ENCODE measurements at regions not wholly inside any gene's neighbourhood (a gene's known extent, or its start where the extent isn't known, plus 50 kb on each side); places are given as distances from the start of the nearest gene placed in this dataset.

DNA sequence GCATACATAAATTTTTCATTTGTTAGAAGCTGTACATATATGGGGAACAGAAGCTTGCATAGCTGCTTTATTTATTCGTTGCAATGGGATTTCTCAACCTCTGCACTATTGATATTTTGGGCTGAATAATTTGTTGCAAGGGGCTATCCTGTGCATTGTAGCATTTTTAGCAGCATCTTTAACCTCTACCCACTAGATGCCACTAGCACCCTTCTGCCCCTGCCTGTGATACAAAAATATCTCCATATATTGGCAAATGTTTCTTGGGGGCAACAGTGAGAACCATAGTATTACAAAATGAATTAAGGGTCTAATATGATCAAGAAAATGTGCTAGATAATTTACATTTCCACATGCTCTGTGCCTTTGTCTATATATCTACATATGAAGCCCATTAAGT is 1401.0 kb downstream of the CDH11 start:
- TF ChIP-seq, protein P1, sequence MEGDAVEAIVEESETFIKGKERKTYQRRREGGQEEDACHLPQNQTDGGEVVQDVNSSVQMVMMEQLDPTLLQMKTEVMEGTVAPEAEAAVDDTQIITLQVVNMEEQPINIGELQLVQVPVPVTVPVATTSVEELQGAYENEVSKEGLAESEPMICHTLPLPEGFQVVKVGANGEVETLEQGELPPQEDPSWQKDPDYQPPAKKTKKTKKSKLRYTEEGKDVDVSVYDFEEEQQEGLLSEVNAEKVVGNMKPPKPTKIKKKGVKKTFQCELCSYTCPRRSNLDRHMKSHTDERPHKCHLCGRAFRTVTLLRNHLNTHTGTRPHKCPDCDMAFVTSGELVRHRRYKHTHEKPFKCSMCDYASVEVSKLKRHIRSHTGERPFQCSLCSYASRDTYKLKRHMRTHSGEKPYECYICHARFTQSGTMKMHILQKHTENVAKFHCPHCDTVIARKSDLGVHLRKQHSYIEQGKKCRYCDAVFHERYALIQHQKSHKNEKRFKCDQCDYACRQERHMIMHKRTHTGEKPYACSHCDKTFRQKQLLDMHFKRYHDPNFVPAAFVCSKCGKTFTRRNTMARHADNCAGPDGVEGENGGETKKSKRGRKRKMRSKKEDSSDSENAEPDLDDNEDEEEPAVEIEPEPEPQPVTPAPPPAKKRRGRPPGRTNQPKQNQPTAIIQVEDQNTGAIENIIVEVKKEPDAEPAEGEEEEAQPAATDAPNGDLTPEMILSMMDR (IDR thresholded peaks at IDR 0.05) = no peak
- no peak for TF ChIP-seq POLR2A (IDR thresholded peaks at IDR 0.05)

Measured in testis (tissue), 2 donors.